ENCODE measurements at regions not wholly inside any gene's neighbourhood (a gene's known extent, or its start where the extent isn't known, plus 50 kb on each side); places are given as distances from the start of the nearest gene placed in this dataset.
"Not testable (repeated sequence)": the region's sequence is repeated elsewhere in the genome, so short reads cannot be mapped to it uniquely, and the experiment has no call there.

- no peak for DNase-seq
Observed at GRCh38 chr19:29154163-29154562, 58.8 kb downstream of the UQCRFS1 start.

- no peak for DNase-seq
Observed at GRCh38 chr19:29145756-29146155, 67.2 kb downstream of the UQCRFS1 start.

- no peak for DNase-seq
Observed at GRCh38 chr19:29143183-29143582, 69.8 kb downstream of the UQCRFS1 start.

GRCh38 chr19:29139227-29139626, 73.7 kb downstream of the UQCRFS1 start:
- no peak for DNase-seq

- DNase-seq: not testable (repeated sequence)
Observed at GRCh38 chr19:29138206-29138605, 74.7 kb downstream of the UQCRFS1 start.

- DNase-seq: no peak
Observed at GRCh38 chr19:29131456-29131855, 81.5 kb downstream of the UQCRFS1 start.

GRCh38 chr19:29129148-29129547, 83.8 kb downstream of the UQCRFS1 start:
- DNase-seq: no peak

- no peak for DNase-seq
Observed at GRCh38 chr19:29128203-29128602, 84.7 kb downstream of the UQCRFS1 start.

- no peak for DNase-seq
Observed at GRCh38 chr19:29122185-29122584, 90.8 kb downstream of the UQCRFS1 start.

GRCh38 chr19:29121684-29122083, 91.3 kb downstream of the UQCRFS1 start:
- peak; percentile 8 for DNase-seq

GRCh38 chr19:29120466-29120865, 92.5 kb downstream of the UQCRFS1 start:
- DNase-seq: no peak

GRCh38 chr19:29119590-29119989, 93.4 kb downstream of the UQCRFS1 start:
- DNase-seq: no peak

GRCh38 chr19:29118389-29118788, 94.6 kb downstream of the UQCRFS1 start:
- DNase-seq: no peak

GRCh38 chr19:29117926-29118325, 95.0 kb downstream of the UQCRFS1 start:
- no peak for DNase-seq

- no peak for DNase-seq
Observed at GRCh38 chr19:29115181-29115580, 97.8 kb downstream of the UQCRFS1 start.

- DNase-seq: no peak
Observed at GRCh38 chr19:29113838-29114237, 99.1 kb downstream of the UQCRFS1 start.

- no peak for DNase-seq
Observed at GRCh38 chr19:29111576-29111975, 101.4 kb downstream of the UQCRFS1 start.

- DNase-seq: no peak
Observed at GRCh38 chr19:29107831-29108230, 105.1 kb downstream of the UQCRFS1 start.

GRCh38 chr19:29106346-29106885, 106.5 kb downstream of the UQCRFS1 start:
- no peak for DNase-seq

GRCh38 chr19:29105629-29106292, 107.2 kb downstream of the UQCRFS1 start:
- no peak for DNase-seq

- no peak for DNase-seq
Observed at GRCh38 chr19:29104605-29105241, 108.2 kb downstream of the UQCRFS1 start.

- no peak for DNase-seq
Observed at GRCh38 chr19:29098863-29099481, 114.0 kb downstream of the UQCRFS1 start.

- no peak for DNase-seq
Observed at GRCh38 chr19:29098091-29098490, 114.9 kb downstream of the UQCRFS1 start.

- DNase-seq: no peak
Observed at GRCh38 chr19:29096896-29097295, 116.1 kb downstream of the UQCRFS1 start.

Data from activated CD4-positive, alpha-beta T cell treated with anti-CD3 and anti-CD28 coated beads, Interleukin-10, Interleukin-2, amounts not matched to agents 100 ng/mL and 50 ng/mL, durations not matched to agents 16 hours and 8 hours (primary cell).